HCEC 1CT (cell line): ENCODE measurements at regions not wholly inside any gene's neighbourhood (a gene's known extent, or its start where the extent isn't known, plus 50 kb on each side); places are given as distances from the start of the nearest gene placed in this dataset.

Experiments used
- DNase-seq: peaks from one replicate; pipeline ENCODE4 v3.0.0-alpha.2; 2017

GRCh38 chr10:120984221-120984620 is 133.1 kb downstream of the WDR11 start:
- no peak for DNase-seq

- DNase-seq: no peak
Measured at GRCh38 chr10:120987359-120987758, 136.2 kb downstream of the WDR11 start.

- no peak for DNase-seq
Measured at GRCh38 chr10:120988751-120989150, 137.6 kb downstream of the WDR11 start.

GRCh38 chr10:120989279-120989678 is 138.1 kb downstream of the WDR11 start:
- DNase-seq: no peak

- DNase-seq: no peak
Measured at GRCh38 chr10:120989996-120990598, 138.9 kb downstream of the WDR11 start.

- no peak for DNase-seq
Measured at GRCh38 chr10:120990831-120991230, 139.7 kb downstream of the WDR11 start.

GRCh38 chr10:120993089-120993488 is 141.9 kb downstream of the WDR11 start:
- DNase-seq: no peak

GRCh38 chr10:120995768-120996167 is 144.6 kb downstream of the WDR11 start:
- no peak for DNase-seq

GRCh38 chr10:120996456-120997034 is 145.4 kb downstream of the WDR11 start:
- DNase-seq: no peak

GRCh38 chr10:120997313-120997712 is 146.2 kb downstream of the WDR11 start:
- DNase-seq: no peak

GRCh38 chr10:120997756-120998155 is 146.6 kb downstream of the WDR11 start:
- no peak for DNase-seq

GRCh38 chr10:120998251-120998650 is 147.1 kb downstream of the WDR11 start:
- DNase-seq: no peak

- no peak for DNase-seq
Measured at GRCh38 chr10:120998782-120999285, 147.7 kb downstream of the WDR11 start.

- no peak for DNase-seq
Measured at GRCh38 chr10:120999868-121000267, 148.7 kb downstream of the WDR11 start.

- no peak for DNase-seq
Measured at GRCh38 chr10:121002586-121003205, 151.5 kb downstream of the WDR11 start.

GRCh38 chr10:121005948-121006587 is 154.9 kb downstream of the WDR11 start:
- DNase-seq: no peak

- DNase-seq: no peak
Measured at GRCh38 chr10:121007264-121007663, 156.1 kb downstream of the WDR11 start.

GRCh38 chr10:121015916-121016315 is 164.8 kb downstream of the WDR11 start:
- no peak for DNase-seq

GRCh38 chr10:121024905-121025584 is 173.9 kb downstream of the WDR11 start:
- DNase-seq: no peak

GRCh38 chr10:121025731-121026130 is 174.6 kb downstream of the WDR11 start:
- no peak for DNase-seq

GRCh38 chr10:121027371-121027770 is 176.2 kb downstream of the WDR11 start:
- no peak for DNase-seq

GRCh38 chr10:121032460-121032859 is 181.3 kb downstream of the WDR11 start:
- DNase-seq: no peak

GRCh38 chr10:121033366-121033765 is 182.2 kb downstream of the WDR11 start:
- DNase-seq: no peak
